GM19238 (cell line): ENCODE measurements at regions not wholly inside any gene's neighbourhood (a gene's known extent, or its start where the extent isn't known, plus 50 kb on each side); places are given as distances from the start of the nearest gene placed in this dataset.
A peak's percentile ranks its signal among the peaks of the same experiment; 100 is the strongest.

Experiments
- DNase-seq: peaks from one replicate; pipeline ENCODE4 v3.0.0; 2011; ENCODE audit warnings: low spot score; ENCODE audit not compliant: insufficient read length

- DNase-seq = no peak
Observed at GRCh38 chr3:135851201-135852081, 114.1 kb upstream of the PPP2R3A start.

DNA sequence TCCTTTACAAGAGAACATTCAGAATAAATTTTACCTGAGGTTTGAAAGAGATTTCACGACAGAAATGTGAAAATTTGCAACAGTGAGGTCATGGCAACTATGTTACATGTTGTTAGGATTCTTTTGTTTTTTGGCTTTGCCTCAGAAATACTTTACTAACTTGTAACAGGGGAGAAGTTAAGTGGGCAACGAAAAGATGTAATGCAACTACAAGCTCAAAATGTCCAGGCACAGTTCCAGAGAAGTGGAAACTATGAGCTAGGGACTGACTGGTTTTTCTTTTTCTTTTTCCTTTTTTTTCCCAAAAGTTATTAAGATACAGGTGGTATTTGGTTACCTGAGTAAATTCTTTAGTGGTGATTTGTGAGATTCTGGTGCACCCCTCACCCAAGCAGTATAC, 111.5 kb upstream of the PPP2R3A start:
- no peak for DNase-seq

GRCh38 chr3:135860761-135861160, 104.8 kb upstream of the PPP2R3A start:
- DNase-seq = no peak

GRCh38 chr3:135862361-135862760, 103.2 kb upstream of the PPP2R3A start:
- no peak for DNase-seq

GRCh38 chr3:135864060-135864459, 101.5 kb upstream of the PPP2R3A start:
- DNase-seq = no peak

GRCh38 chr3:135865085-135865484, 100.4 kb upstream of the PPP2R3A start:
- DNase-seq = no peak

DNA sequence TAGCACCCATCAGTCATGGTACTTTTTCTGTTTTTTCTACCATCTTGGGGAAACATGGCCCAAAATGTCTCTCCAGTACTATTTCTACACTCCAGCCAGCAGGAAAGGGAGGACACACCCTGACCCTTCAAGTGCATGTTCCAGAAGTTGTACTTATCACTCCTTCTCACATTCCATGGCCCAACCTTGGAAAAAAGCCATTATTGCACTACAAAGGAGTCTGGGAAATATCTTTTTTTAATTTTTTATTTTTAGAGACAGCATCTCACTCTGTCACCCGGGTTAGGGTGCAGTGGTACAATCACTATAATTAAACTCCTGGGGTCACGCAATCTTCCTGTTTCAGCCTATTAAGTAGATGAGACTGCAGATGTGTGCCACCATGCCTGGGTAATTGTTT, 100.0 kb upstream of the PPP2R3A start:
- DNase-seq = no peak

DNA sequence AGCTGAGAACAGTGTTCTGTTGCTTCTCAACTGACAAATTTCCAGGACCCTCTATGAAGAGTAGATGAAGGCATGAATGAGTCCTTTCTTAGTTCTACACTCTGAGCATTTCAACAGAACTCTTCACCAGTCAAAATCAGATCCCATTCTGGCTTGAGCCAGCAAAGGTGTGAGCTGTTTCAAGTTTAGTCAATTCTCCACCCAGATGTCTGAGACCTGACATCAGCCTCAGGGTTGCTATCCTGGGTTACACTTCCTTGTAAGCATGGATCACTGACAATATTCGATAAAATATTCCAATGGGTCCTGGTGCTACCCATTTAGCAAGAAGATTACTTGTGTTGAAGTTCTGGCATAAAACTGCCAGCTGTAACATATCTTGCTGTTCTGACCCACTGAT, 97.6 kb upstream of the PPP2R3A start:
- no peak for DNase-seq

- DNase-seq = no peak
Observed at GRCh38 chr3:135868801-135869200, 96.7 kb upstream of the PPP2R3A start.

GRCh38 chr3:135869439-135870105, 96.0 kb upstream of the PPP2R3A start:
- DNase-seq = no peak

DNA sequence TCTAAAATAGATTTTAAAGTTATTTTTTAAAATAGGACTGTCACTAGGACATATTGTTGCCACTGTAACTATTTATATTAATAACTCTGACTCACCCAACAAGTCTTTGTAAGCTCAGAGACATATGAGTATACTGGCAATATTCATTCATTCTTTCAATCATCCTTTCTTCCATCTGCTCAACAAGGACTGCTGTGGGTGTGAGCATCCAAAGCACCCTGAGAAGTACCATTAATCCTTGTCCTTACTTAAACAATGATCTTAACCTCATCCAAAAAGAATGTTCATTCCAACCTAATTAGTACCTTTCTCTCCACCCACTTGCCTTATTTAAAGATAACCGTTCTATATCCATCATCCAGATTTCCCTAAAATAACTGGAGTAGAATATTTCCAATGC, 94.2 kb upstream of the PPP2R3A start:
- no peak for DNase-seq

DNA sequence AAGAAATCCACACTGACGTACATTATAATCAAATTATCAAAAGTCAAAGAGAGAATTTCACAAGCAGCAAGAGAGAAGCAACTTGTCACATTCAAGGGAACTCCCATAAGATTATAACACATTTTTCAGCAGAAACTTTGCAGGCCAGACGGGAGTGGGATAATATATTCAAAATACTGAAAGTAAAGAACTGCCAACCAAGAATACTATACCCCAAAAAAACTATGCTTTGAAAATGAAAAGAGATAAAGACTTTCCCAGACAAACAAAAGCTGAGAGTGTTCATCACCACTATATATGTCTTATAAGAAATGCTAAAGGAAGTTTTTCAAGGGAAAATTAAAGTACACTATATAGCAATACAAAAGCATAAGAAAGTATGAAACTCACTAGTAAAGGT, 91.5 kb upstream of the PPP2R3A start:
- DNase-seq = no peak

DNA sequence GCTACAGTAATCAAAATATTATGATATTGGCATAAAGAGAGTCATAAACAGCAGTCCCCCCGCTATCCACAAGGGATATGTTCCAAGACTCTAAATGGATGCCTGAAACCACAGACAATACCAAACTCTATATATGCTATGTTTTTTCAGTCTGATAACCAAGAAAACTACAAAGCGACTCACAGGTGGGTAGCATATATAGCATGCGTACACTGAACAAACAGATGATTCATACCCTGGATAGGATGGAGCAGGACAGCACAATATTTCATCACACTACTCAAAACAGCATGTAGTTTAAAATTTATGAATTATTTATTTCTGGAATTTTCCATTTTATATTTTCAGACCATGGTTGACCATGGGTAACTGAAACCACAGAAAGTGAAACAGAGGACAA, 87.0 kb upstream of the PPP2R3A start:
- DNase-seq = no peak

GRCh38 chr3:135885885-135886284, 79.6 kb upstream of the PPP2R3A start:
- no peak for DNase-seq

- no peak for DNase-seq
Observed at GRCh38 chr3:135887220-135887619, 78.3 kb upstream of the PPP2R3A start.

GRCh38 chr3:135889443-135889842, 76.1 kb upstream of the PPP2R3A start:
- no peak for DNase-seq

DNA sequence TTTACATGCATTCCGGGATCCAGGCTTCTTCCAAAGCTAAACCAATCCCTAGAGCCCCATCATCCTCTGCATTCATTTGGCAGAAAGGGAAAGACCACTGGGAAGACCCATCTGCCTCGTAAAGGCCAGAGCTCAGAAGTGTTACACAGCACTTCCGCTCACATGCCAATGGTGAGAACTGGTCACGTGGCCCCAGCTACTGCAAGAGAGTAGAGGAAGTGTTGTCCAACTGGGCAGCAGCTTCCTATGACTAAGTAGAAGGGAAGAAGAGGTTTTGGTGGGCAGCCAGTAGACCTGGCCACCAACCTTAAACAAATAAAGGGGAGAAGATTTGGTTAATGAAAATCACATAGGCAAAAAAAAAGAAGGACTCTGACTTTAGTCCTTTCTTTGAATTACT, 74.4 kb upstream of the PPP2R3A start:
- DNase-seq = no peak

DNA sequence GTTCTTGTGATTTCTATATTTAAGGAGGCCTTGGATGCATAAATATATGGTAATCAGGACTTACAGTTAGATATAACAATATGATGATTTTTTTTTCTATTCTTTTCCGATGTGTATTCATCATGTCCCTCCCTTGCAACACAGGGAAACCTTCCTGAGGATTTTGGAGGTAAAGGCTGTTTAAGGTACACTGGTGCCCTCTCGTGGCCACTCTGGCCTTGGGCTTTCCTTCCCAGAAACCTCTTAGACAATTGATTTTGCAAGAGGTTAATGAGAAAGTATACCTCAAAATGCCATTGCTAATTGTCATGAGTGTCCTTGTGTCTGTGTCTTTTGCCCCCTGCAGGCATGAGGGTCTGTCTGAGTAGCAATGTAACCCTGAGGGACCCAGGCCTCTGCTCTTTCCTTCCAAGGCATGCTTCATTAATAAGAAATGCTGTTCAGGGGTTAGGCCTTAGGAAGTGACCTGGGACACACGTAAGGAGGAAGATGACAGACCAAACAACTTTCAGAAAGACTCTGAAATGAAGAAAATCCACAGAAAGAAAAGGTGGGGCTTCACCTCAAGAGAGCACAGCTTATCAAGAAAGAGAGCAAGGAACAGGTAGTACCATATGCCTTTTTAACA, 70.3 kb upstream of the PPP2R3A start:
- peak; percentile 15 for DNase-seq

GRCh38 chr3:135895734-135896121, 69.8 kb upstream of the PPP2R3A start:
- no peak for DNase-seq

DNA sequence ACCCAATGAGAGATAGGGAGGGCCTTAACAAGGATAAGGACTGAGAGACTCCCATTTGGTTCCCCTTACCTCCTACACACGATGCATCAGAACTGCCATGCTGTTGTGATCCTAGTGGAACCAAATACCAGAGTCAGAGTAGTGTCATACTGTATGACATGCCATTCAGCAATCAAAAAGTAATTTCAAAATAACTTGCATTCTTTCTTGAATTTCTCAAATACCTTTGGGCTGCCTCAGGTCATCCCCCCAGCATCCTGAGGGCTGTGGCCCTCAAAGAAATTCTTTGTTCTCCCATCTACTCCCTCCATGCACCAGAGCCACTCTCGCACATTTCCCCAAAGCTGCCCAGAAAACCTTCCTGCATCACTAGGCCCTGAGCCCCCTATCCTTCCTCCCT, 68.9 kb upstream of the PPP2R3A start:
- DNase-seq = no peak

DNA sequence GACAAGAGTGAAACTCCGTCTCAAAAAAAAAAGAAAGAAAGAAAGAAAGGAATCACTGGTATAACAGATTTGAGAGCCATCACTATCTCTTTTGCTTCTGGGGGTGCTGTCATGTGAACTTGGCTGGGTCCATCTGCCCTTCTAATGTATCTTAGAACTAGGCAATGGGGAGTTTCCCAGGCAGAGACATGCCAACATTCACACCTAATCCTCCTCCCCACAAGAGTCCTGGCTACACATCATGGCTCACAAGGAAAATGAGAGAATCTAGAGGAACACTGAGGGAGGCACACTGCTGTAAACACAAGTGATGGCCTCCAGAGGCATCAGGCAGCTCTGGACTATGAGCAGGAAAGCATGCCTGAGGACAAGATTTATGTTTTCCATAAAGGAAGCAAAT, 67.8 kb upstream of the PPP2R3A start:
- DNase-seq = no peak

GRCh38 chr3:135898774-135899173, 66.8 kb upstream of the PPP2R3A start:
- no peak for DNase-seq
